Mammary epithelial cell (primary cell): ENCODE measurements at regions not wholly inside any gene's neighbourhood (a gene's known extent, or its start where the extent isn't known, plus 50 kb on each side); places are given as distances from the start of the nearest gene placed in this dataset.

Experiments used
- EZH2 ChIP-seq: IDR thresholded peaks from 2 replicates; pipeline ENCODE4 v1.6.1; 2012; ENCODE audit warnings: low read length, inconsistent platforms, borderline replicate concordance
- TF ChIP-seq, protein P1 (sequence below), 2 donors: IDR thresholded peaks in 1 of 2; conservative IDR thresholded peaks in 1 of 2; 2 replicates each; pipeline ENCODE4 v1.5.1; 2011 to 2012; ENCODE audit warnings: inconsistent platforms in 2 of 2, low read length in 2 of 2, mild to moderate bottlenecking in 2 of 2, control low read depth in 1 of 2, low read depth in 1 of 2; ENCODE audit not compliant: insufficient read depth in 1 of 2; ENCODE audit errors: extremely low read depth in 1 of 2

DNA sequence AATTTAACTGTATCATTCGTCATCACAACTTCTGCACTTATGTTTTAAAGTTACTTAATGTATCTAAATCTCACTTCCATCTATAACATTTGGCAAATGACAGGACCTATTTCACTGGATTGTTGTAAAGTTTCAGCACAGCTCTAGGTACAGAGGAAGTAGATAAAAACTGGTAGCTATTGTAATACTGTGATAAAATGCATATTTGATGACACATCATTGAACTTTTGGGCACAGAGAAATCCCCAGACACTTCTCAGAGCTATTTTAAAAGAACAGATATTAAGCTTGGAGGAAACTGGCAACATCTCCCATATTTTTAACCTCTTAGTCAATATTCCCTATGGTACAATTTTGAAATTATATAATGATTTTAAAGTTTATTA is 138.7 kb downstream of the RFPL4B start:
- TF ChIP-seq EZH2, result no peak
- TF ChIP-seq, protein P1, sequence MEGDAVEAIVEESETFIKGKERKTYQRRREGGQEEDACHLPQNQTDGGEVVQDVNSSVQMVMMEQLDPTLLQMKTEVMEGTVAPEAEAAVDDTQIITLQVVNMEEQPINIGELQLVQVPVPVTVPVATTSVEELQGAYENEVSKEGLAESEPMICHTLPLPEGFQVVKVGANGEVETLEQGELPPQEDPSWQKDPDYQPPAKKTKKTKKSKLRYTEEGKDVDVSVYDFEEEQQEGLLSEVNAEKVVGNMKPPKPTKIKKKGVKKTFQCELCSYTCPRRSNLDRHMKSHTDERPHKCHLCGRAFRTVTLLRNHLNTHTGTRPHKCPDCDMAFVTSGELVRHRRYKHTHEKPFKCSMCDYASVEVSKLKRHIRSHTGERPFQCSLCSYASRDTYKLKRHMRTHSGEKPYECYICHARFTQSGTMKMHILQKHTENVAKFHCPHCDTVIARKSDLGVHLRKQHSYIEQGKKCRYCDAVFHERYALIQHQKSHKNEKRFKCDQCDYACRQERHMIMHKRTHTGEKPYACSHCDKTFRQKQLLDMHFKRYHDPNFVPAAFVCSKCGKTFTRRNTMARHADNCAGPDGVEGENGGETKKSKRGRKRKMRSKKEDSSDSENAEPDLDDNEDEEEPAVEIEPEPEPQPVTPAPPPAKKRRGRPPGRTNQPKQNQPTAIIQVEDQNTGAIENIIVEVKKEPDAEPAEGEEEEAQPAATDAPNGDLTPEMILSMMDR (conservative IDR thresholded peaks at IDR 0.05 in 1 of 2, IDR thresholded peaks at IDR 0.05 in 1 of 2; ENCODE audit: extremely low read depth in 1 of 2, insufficient read depth in 1 of 2, low read depth in 1 of 2, low read length in 2 of 2), result no peak
